LNCaP clone FGC (cell line): ENCODE measurements at regions not wholly inside any gene's neighbourhood (a gene's known extent, or its start where the extent isn't known, plus 50 kb on each side); places are given as distances from the start of the nearest gene placed in this dataset.

Experiments
- DNase-seq: peaks from one replicate; pipeline ENCODE4 v3.0.0-alpha.2; 2011; ENCODE audit warnings: low read depth
- H3K4me3 ChIP-seq: 2 replicates; pipeline ENCODE4 v1.5.1; 2011; ENCODE audit warnings: mild to moderate bottlenecking, low read depth, low read length, control low read depth
- TF ChIP-seq, protein P1 (sequence below): IDR thresholded peaks from 2 replicates; pipeline ENCODE4 v1.5.1; 2012; ENCODE audit warnings: mild to moderate bottlenecking; ENCODE audit not compliant: control insufficient read depth, insufficient read depth; ENCODE audit errors: extremely low read depth

DNA sequence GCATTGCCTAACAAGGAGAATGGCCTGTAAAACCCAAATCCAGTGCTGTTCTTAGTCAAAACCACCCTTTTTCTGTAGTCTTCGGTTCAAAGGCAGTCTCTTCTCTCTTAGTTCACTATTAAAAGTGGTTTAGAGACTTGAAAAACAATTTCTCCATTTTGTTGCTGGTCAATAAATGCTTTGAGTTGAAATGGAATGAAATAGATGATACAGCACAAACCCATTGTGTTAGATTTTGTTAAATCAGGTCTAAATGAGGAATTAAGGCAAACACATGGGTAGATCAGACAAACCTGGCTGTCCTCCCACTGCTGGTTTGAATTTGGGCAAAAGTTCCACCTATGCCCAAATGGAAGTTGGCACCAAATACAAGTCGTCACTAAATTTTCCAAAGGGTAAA, 150.1 kb upstream of the SERTAD2 start:
- H3K4me3 ChIP-seq = no peak overlapping the region
- DNase-seq = no peak
- TF ChIP-seq, protein P1, sequence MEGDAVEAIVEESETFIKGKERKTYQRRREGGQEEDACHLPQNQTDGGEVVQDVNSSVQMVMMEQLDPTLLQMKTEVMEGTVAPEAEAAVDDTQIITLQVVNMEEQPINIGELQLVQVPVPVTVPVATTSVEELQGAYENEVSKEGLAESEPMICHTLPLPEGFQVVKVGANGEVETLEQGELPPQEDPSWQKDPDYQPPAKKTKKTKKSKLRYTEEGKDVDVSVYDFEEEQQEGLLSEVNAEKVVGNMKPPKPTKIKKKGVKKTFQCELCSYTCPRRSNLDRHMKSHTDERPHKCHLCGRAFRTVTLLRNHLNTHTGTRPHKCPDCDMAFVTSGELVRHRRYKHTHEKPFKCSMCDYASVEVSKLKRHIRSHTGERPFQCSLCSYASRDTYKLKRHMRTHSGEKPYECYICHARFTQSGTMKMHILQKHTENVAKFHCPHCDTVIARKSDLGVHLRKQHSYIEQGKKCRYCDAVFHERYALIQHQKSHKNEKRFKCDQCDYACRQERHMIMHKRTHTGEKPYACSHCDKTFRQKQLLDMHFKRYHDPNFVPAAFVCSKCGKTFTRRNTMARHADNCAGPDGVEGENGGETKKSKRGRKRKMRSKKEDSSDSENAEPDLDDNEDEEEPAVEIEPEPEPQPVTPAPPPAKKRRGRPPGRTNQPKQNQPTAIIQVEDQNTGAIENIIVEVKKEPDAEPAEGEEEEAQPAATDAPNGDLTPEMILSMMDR = no peak

DNA sequence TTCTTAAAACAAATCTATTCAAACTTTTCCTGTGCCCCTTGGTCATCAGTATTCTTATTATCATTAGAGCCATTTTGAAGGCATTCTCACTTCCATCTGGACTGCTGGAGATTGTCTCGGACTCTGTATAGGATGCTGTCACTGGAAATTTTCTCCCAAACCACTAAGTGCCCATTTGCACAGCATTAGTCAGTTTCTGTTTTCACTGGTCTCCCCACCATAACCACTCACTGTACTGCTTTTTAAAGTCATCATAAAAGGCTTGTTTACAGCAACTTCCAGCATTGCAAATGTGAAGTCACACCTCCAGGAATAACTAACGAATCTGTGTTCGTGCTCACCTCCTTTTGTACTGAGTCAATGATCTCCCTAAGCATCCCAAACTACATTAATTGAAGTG, 150.9 kb upstream of the SERTAD2 start:
- no peak overlapping the region for H3K4me3 ChIP-seq
- DNase-seq = no peak
- TF ChIP-seq, protein P1 = no peak

DNA sequence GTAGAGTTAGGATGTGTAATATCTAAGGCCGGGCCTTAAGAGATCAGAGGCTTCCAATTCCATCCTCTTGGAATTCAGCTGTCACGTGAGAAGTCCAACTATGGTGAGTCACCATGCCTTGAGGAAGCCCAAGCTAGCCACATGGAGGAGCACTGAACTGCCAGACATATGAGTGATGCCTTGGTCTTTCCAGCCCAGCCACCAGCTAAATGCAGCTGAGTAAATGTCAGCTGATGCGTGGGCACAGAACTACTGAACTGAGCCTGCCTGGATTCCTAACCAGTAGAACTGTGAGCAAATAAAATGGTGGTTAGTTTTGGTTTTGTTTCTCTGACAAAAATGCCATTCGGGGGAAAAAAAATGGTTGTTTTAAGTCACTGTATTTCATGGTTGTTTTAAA, 153.7 kb upstream of the SERTAD2 start:
- H3K4me3 ChIP-seq = no peak overlapping the region
- no peak for DNase-seq
- TF ChIP-seq, protein P1 = no peak

DNA sequence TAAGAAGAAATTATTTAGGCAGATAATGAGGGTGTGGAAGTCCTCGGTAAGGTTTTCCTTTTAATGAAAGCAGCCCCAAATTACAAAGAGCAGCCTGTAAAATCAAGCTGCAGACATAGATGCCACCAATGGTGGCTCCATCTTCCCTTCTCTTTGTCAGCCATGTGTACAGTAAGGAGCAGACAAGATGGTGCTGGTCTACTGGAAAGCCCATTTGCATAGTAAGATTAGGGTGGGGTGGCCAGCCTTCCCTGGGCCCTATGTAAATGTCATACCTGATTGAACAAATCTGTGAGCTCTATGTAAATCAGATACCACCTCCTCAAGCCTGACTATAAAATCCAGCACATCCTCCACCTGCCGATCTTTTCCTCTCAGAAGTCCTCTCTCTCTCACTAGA, 154.4 kb upstream of the SERTAD2 start:
- no peak for DNase-seq
- no peak overlapping the region for H3K4me3 ChIP-seq
- TF ChIP-seq, protein P1 = no peak

DNA sequence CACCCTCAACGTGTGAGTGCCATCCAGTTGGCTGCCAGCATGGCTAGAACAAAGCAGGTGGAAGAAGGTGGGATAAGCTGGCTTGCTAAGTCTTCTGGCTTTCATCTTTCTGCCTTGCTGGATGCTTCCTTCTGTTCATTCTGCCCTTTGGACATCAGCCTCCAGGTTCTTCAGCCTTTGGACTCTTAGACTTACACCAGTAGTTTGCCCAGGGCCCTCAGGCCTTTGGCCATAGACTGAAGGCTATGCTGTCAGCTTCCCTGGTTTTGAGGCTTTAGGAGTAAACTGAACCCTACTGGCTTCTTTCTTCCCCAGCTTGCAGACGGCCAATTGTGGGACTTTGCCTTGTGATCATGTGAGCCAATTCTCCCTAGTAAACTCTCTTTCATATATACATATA, 155.0 kb upstream of the SERTAD2 start:
- no peak overlapping the region for H3K4me3 ChIP-seq
- TF ChIP-seq, protein P1 = no peak
- DNase-seq = no peak

DNA sequence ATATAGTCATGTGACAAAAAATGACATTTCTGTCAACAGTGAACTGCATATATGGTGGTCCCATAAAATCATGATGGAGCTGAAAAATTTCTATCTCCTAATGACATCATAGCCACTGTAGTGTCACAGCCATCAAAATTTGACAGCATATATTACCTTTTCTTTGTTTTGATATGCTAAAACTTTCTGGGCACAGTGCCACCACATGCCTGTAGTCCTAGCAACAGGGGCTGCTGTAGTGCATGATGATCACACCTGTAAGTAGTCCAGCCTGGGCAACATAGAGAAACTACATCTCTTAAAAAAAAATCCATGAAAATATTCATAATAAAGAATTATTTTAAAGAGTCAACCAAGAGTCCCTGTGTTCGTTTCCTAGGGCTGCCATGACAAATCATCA, 155.5 kb upstream of the SERTAD2 start:
- no peak for DNase-seq
- TF ChIP-seq, protein P1 = no peak
- H3K4me3 ChIP-seq = no peak overlapping the region

DNA sequence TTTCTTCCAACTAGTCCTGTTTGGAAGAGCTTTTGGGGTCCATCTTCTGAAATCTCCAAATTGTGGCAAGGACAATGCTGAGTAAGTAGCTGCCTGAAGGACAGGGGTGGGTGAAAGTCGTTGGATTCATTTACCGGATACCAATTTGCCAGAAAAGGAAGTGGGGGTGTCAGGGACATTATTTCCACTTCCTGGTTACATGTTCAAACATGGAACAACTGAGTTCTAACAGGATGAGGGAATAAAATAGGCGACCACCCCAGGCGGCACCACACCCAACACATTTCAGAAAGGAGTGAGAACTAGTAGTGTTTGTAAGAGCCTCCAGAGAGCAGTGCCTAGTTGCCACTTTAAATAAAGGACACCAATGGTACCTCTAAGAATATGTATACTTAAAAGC, 158.6 kb upstream of the SERTAD2 start:
- no peak for DNase-seq
- TF ChIP-seq, protein P1 = no peak

More for the DNA sequence above, 158.6 kb upstream of the SERTAD2 start:
- H3K4me3 ChIP-seq = no peak overlapping the region
